GM23248 (cell line): ENCODE measurements at regions not wholly inside any gene's neighbourhood (a gene's known extent, or its start where the extent isn't known, plus 50 kb on each side); places are given as distances from the start of the nearest gene placed in this dataset.

Experiments used
- EZH2 ChIP-seq: fragments of 200-600 bp; sonication (generic); IDR thresholded peaks from 2 replicates; pipeline ENCODE4 v1.6.1; 2018; ENCODE audit warnings: antibody characterized with exemption, mild to moderate bottlenecking; ENCODE audit not compliant: insufficient read depth, poor library complexity, severe bottlenecking
- EZH2phosphoT487 ChIP-seq: fragments of 200-600 bp; sonication (generic); IDR thresholded peaks from 2 replicates; pipeline ENCODE4 v1.6.1; 2018; ENCODE audit warnings: antibody characterized with exemption, moderate library complexity, mild to moderate bottlenecking, low read depth; ENCODE audit not compliant: insufficient read depth

DNA sequence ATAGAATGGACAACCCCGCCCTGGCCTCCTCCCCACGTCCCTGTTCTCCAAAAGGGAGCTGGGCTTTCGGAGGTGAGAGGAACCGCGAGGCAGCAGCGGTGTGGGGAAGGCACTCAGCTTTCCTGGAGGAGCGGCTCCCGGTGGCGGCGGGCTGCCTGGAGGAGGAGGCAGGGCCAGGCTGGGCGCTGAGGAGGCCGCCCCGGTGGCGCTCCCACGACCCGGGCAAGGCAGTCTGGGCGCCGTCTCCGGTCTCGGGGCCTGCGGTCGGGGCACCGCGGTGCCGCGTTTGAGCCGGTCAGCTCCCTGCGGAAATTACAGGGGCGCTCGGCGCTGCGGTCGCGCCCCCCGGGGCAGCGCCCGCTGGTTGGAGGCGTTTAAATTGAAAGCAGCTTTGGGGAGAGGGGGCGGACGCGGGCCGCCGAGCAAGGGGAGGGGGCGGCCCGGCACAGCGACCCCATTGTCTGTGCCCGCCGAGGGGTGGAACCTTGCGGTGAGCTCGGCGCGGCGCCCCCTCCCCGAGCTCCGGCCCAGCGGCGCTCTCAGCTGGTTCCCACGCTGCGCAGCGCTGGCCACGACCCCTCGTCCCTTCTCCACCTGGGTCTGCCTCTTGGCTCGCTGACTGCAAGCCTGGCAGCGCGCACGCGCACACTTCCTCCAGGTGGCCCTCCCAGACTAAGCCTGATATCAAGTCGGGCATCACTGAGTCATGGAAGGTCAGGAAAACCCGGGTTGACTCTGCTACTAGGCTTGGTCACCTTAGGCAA, 58.7 kb upstream of the DLX4 start:
- no peak for TF ChIP-seq EZH2
- no peak for TF ChIP-seq EZH2phosphoT487
